Activated CD4-positive, alpha-beta T cell treated with anti-CD3 and anti-CD28 coated beads, Interleukin-10, Interleukin-2, amounts not matched to agents 100 ng/mL and 50 ng/mL, durations not matched to agents 16 hours and 8 hours (primary cell): ENCODE measurements at regions not wholly inside any gene's neighbourhood (a gene's known extent, or its start where the extent isn't known, plus 50 kb on each side); places are given as distances from the start of the nearest gene placed in this dataset.
"Not testable (repeated sequence)": the region's sequence is repeated elsewhere in the genome, so short reads cannot be mapped to it uniquely, and the experiment has no call there.

ENCODE experiments used
- DNase-seq: peaks from one replicate; pipeline ENCODE4 v3.0.0-alpha.2; 2020

GRCh38 chr2:142710336-142710735 is 167.1 kb upstream of the KYNU start:
- no peak for DNase-seq

DNA sequence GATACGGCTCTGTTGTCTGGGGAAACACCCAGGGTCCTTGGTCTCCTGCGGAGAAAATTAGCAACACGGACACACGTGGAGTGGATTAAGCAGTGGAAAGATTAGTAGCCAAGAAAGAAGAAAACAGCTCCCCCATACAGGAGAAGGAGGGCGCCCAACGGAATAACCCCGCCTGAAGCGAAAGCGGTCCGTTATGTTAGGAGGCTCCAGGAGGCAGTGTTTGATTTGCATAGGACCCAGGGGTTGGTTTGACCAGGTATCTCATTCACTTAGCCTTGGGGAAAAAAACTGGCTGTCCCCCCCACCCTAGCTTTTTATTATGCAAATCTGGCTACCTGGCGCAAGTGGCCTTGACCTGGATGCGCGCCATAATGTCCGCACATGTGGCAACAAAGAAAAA is 170.1 kb upstream of the KYNU start:
- DNase-seq: no peak

DNA sequence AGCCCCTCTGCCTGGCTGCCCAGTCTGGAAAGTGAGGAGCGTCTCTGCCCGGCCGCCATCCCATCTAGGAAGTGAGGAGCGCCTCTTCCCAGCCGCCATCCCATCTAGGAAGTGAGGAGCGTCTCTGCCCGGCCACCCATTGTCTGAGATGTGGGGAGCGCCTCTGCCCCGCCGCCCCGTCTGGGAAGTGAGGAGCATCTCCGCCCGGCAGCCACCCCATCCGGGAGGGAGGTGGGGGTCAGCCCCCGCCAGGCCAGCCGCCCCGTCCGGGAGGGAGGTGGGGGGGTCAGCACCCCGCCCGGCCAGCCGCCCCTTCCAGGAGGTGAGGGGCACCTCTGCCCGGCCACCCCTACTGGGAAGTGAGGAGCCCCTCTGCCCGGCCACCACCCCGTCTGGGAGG is 175.1 kb upstream of the KYNU start:
- not testable (repeated sequence) for DNase-seq

- not testable (repeated sequence) for DNase-seq
These were observed 181.9 kb upstream of the KYNU start for GRCh38 chr2:142695350-142696257.

DNA sequence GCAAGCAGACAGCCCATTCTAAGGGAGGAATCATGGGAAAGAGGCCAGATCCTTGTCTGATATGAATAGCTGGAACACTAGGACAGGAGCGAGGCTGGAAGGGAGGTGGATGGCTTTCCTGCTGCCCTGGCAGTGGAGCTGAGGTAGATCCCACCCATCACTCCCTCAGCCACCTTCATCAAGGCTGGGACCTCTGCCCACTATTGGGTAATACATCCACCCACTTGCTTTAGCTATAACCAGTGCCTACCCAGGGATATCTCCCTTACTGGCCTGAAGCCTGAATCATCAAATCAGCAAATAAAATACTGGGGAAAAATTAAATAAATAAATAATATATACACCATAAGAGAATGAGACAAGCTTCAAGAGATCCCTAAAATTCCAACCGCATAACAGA is 183.2 kb upstream of the KYNU start:
- no peak for DNase-seq

- no peak for DNase-seq
These were observed 184.1 kb upstream of the KYNU start for GRCh38 chr2:142693171-142693950.

GRCh38 chr2:142688856-142689605 is 188.4 kb upstream of the KYNU start:
- DNase-seq: no peak

GRCh38 chr2:142687509-142687908 is 190.0 kb upstream of the KYNU start:
- no peak for DNase-seq

- no peak for DNase-seq
These were observed 190.4 kb upstream of the KYNU start for GRCh38 chr2:142687075-142687474.

DNA sequence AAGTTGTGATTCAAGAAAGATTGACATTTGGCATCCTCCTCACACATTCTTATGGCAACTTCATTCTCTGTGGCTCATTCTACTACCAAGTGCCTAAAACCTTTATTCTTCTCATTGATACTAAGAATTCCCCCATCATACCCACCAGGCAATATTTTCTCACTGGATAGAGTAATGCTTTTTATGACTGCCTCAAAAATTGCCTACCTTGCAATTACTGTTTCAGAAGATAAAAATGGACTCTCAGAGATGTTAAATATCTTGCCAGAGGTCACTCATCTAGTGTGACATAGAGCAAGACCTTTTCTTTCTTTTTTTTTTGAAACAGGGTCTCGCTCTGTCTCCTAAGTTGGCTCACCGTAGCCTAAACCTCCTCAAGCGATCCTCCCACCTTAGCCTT is 192.8 kb upstream of the KYNU start:
- no peak for DNase-seq

DNA sequence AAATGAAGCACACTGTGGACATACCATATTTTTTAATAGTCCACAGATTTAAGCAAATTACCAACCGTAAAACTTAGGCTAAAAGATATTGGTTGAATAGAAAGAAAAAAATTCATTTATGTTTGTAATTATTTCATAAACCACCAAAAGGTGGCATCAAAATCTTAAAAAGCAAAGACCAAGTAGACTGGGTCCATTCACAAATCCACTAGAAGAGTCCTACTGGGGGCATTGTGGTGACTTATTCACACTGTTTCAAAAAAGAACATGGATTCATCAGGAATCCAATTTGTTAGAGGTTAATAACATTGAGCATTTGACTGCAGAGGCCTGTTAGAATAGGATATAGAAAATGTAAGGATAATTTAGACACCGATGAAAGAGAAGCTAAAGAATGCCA is 194.9 kb upstream of the KYNU start:
- DNase-seq: no peak

DNA sequence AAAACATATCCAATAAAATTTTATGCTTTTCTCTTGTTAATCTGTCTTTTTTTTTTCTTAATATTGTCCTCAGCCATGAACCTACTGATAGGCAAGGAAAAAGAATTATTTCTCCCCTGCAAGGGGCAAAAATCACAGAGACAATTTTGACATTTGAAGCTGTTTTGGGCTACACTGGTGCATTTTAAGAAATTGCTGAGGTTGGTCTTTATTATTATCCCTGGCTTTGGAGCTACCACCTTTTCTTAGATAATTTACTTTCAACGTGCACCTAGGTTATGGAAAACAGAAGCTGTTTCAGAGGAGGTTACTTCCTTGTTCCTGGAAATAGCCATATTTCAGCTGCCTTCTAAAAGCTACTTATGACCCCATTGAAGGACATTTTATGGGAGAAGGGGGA is 195.5 kb upstream of the KYNU start:
- no peak for DNase-seq

DNA sequence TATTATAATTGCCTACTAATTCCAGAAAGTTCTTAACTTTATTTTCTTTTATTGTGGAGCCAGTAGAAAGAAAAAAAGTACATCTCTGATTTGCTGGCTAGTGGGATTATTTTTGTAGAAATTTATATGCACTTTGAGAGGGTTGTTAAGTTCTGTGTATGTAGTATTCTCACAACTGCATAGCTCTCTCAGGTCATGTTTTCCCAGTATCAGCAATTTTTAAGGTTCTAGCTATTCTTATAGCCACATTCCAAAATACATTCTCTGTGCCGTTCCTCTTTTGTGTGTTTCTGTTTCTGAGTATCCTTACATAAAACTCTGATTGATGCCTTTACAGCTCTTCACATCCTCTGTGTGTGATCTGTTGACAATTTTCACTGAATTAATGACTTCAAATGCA is 199.3 kb upstream of the KYNU start:
- no peak for DNase-seq

DNA sequence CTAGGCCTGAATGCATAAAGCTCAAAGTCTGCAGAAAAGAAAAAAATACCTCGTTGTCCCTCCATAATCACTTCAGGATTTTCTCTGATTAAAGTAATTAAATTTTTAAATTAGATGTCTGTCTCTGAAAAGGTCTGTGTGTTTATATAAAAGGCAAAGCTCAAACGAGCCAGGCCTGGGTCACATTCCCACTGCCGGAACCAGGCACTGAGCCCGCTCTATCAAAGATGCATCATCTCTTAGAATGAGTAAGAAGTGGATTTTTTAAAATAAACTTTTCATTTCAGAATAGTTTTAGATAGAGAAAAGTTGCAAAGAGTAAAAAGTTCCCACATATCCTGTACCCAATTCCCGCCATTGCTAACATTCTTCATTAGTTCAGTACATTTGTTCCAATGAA is 202.1 kb upstream of the KYNU start:
- DNase-seq: no peak

DNA sequence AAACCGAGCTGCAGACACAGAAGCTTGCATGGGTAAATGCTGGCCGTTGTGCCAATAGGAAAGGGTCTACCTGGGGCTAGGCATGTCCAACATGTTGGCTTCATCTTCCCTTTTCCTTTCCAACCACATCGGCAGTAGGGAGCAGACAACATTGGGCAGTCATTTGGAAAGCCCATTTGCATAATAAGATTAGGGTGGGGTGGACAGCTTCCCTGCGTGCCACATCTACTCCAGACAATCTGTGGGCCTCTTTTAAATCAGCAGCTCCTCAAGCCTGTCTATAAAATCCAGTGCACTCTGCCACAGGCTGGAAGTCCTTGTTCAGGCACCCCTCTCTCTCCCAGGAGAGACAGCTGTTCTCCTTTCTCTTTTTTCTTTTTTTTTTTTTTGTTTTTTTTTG is 203.6 kb upstream of the KYNU start:
- DNase-seq: no peak

- no peak for DNase-seq
These were observed 204.8 kb upstream of the KYNU start for GRCh38 chr2:142672698-142673097.

DNA sequence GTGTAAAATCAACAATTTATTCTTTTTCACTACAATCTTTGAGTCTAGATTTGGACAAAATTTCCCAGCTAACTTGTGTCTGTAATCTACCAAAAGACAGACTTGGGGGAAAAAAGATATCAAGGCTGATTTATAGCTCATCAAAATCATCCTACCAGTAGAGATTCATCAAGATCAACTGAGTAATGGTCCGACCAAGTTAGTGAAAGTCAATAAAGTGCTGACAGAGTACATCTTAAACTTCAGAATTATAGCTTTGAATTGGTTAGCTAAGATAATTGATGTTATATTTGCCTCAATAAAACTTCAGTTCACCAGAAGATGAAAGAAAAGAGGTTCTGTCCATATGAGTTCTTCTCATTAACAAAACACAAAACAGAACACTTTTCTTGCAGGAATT is 207.1 kb upstream of the KYNU start:
- no peak for DNase-seq

GRCh38 chr2:142668420-142668819 is 209.0 kb upstream of the KYNU start:
- DNase-seq: no peak

GRCh38 chr2:142665241-142665640 is 212.2 kb upstream of the KYNU start:
- no peak for DNase-seq

- DNase-seq: no peak
These were observed 226.9 kb upstream of the KYNU start for GRCh38 chr2:142650601-142651000.

- no peak for DNase-seq
These were observed 227.9 kb upstream of the KYNU start for GRCh38 chr2:142649581-142649980.

GRCh38 chr2:142642650-142643049 is 234.8 kb upstream of the KYNU start:
- no peak for DNase-seq

GRCh38 chr2:142629193-142629592 is 248.3 kb upstream of the KYNU start:
- no peak for DNase-seq

GRCh38 chr2:142621287-142621686 is 256.2 kb upstream of the KYNU start:
- no peak for DNase-seq
